ENCODE measurements at regions not wholly inside any gene's neighbourhood (a gene's known extent, or its start where the extent isn't known, plus 50 kb on each side); places are given as distances from the start of the nearest gene placed in this dataset.
A peak's percentile ranks its signal among the peaks of the same experiment; 100 is the strongest.

GRCh38 chr17:12519956-12520594 lies 145.6 kb upstream of the MYOCD start:
- H3K9me3 ChIP-seq, result no peaks in the 10 kb centered on the region
- H3K27ac ChIP-seq, result peak overlapping the region in 3 of 4 donors; percentile 58 to 79 (median 75)
- H3K27me3 ChIP-seq, result no peaks in the 10 kb centered on the region
- DNase-seq, result no peak
- no peak overlapping the region for H3K4me3 ChIP-seq
- WGBS, 2 donors, result 86% methylated on average over 7 of the region's 7 CpGs
- intact Hi-C loops (cut with DNase I), result loop anchor here (10.0 kb wide), 3 partner anchors 55 to 325 kb away; no protein-coding TSS in a partner anchor
- TF ChIP-seq CTCF (IDR thresholded peaks at IDR 0.05) (no peak), POLR2A (IDR thresholded peaks at IDR 0.05) (no peak), EP300 (IDR thresholded peaks at IDR 0.05) (no peak), POLR2AphosphoS5 (IDR thresholded peaks at IDR 0.05) (no peak)
- H3K4me1 ChIP-seq, result peaks cover 0 to 48% (median 32%) of the 10 kb centered on the region in 4 donors
- H3K36me3 ChIP-seq, result no peaks in the 10 kb centered on the region

GRCh38 chr17:12521416-12521815 lies 144.3 kb upstream of the MYOCD start:
- Histone ChIP-seq H3K4me3 (no peak overlapping the region), H3K27me3 (no peaks in the 10 kb centered on the region), H3K27ac (peak overlapping the region; percentile 16 to 79 (median 66)), H3K9me3 (no peaks in the 10 kb centered on the region), H3K36me3 (no peaks in the 10 kb centered on the region), H3K4me1 (peaks cover 0 to 35% (median 29%) of the 10 kb centered on the region in 4 donors)
- TF ChIP-seq POLR2AphosphoS5 (IDR thresholded peaks at IDR 0.05), result no peak
- no peak for TF ChIP-seq CTCF (IDR thresholded peaks at IDR 0.05)
- TF ChIP-seq EP300 (IDR thresholded peaks at IDR 0.05), result no peak
- WGBS, 2 donors, result 82 to 84% methylated on average over 7 of the region's 7 CpGs
- intact Hi-C loops (cut with DNase I), result loop anchor here (10.0 kb wide), 3 partner anchors 57 to 327 kb away; no protein-coding TSS in a partner anchor
- DNase-seq, result no peak

- Histone ChIP-seq H3K36me3 (no peaks in the 10 kb centered on the region), H3K4me1 (peaks cover 0 to 33% (median 29%) of the 10 kb centered on the region in 4 donors), H3K4me3 (no peak overlapping the region), H3K27me3 (no peaks in the 10 kb centered on the region), H3K27ac (peak overlapping the region in 3 of 4 donors; percentile 36 to 79 (median 75)), H3K9me3 (no peaks in the 10 kb centered on the region)
- intact Hi-C loops (cut with DNase I), result loop anchor here (10.0 kb wide), 3 partner anchors 58 to 328 kb away; no protein-coding TSS in a partner anchor
- no peak for TF ChIP-seq CTCF (IDR thresholded peaks at IDR 0.05)
- TF ChIP-seq EP300 (IDR thresholded peaks at IDR 0.05), result no peak
- no peak for TF ChIP-seq POLR2A (IDR thresholded peaks at IDR 0.05)
- no peak for TF ChIP-seq POLR2AphosphoS5 (IDR thresholded peaks at IDR 0.05)
- 40 to 61% methylated on average over 7 of the region's 7 CpGs for WGBS, 2 donors
- no peak for DNase-seq
These were observed 143.4 kb upstream of the MYOCD start for GRCh38 chr17:12522336-12522735.

GRCh38 chr17:12522743-12523183 lies 142.9 kb upstream of the MYOCD start:
- Histone ChIP-seq H3K4me3 (no peak overlapping the region), H3K36me3 (no peaks in the 10 kb centered on the region), H3K9me3 (no peaks in the 10 kb centered on the region), H3K4me1 (peaks cover 0 to 33% (median 29%) of the 10 kb centered on the region in 4 donors), H3K27me3 (no peaks in the 10 kb centered on the region), H3K27ac (peak overlapping the region in 3 of 4 donors; percentile 36 to 79 (median 75))
- 1 to 17% methylated on average over 6 of the region's 6 CpGs for WGBS, 2 donors
- no peak for DNase-seq
- peak in 1 of 4 donors; percentile 11 for TF ChIP-seq POLR2AphosphoS5 (IDR thresholded peaks at IDR 0.05)
- no peak for TF ChIP-seq POLR2A (IDR thresholded peaks at IDR 0.05)
- intact Hi-C loops (cut with DNase I), result loop anchor here (10.0 kb wide), 3 partner anchors 58 to 328 kb away; no protein-coding TSS in a partner anchor

- Histone ChIP-seq H3K4me1 (peaks cover 0 to 33% (median 29%) of the 10 kb centered on the region in 4 donors), H3K9me3 (no peaks in the 10 kb centered on the region), H3K36me3 (no peaks in the 10 kb centered on the region), H3K27ac (peak overlapping the region in 3 of 4 donors; percentile 36 to 79 (median 75)), H3K4me3 (no peak overlapping the region), H3K27me3 (no peaks in the 10 kb centered on the region)
- DNase-seq, result no peak
- WGBS, 2 donors, result 36 to 66% methylated on average over 5 of the region's 5 CpGs
- intact Hi-C loops (cut with DNase I), result loop anchor here (10.0 kb wide), 3 partner anchors 58 to 328 kb away; no protein-coding TSS in a partner anchor
- TF ChIP-seq CTCF (IDR thresholded peaks at IDR 0.05), result no peak
- TF ChIP-seq EP300 (IDR thresholded peaks at IDR 0.05), result no peak
- TF ChIP-seq POLR2A (IDR thresholded peaks at IDR 0.05), result no peak
- no peak for TF ChIP-seq POLR2AphosphoS5 (IDR thresholded peaks at IDR 0.05)
These were observed 142.4 kb upstream of the MYOCD start for GRCh38 chr17:12523244-12523643.
